Islet of Langerhans (tissue), 1 donor: ENCODE measurements at regions not wholly inside any gene's neighbourhood (a gene's known extent, or its start where the extent isn't known, plus 50 kb on each side); places are given as distances from the start of the nearest gene placed in this dataset.
"Not testable (repeated sequence)": the region's sequence is repeated elsewhere in the genome, so short reads cannot be mapped to it uniquely, and the experiment has no call there.

Experiments
- FAIRE-seq: peaks from one replicate; lab custom pipeline; 2011; peaks lifted over from hg19 to GRCh38; lab: Jason Lieb, UNC

GRCh38 chr2:187686416-187687024 is 132.3 kb upstream of the TFPI start:
- no peak for FAIRE-seq

- FAIRE-seq = no peak
These were observed 133.3 kb upstream of the TFPI start for GRCh38 chr2:187687585-187687984.

- FAIRE-seq = peak; percentile 55
These were observed 135.1 kb upstream of the TFPI start for GRCh38 chr2:187689372-187689771.

- FAIRE-seq = no peak
These were observed 139.7 kb upstream of the TFPI start for GRCh38 chr2:187693923-187694322.

- FAIRE-seq = not testable (repeated sequence)
These were observed 142.4 kb upstream of the TFPI start for GRCh38 chr2:187696644-187697043.

DNA sequence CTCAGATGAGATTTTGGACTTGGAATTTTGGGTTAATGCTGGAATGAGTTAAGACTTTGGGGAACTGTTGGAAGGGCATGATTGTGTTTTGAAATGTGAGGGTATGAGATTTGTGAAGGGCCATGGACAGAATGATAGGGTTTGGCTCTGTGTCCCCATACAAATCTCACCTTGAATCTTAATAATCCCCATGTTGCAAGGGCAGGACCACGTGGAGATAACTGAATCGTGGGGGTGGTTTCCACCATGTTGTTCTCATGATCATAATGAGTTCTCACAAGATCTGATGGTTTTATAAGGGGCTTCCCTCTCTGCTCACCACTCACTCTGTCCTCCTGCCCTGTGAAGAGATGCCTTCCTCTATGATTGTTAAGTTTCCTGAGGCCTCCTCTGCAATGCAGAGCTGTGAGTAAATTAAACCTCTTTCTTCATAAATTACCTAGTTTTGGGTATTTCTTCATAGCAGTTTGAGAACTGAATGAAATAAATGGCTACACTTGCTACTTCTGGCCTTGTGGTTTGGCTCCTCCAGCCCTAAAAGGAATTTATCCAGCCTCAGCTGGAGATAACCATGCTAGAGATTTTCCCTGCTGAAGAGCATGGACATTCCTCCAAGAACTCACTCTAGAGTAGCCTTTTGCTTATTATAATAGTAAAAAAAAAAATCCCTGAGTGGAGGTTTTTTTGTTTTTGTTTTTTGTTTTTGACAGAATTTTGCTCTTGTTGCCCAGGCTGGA is 144.3 kb upstream of the TFPI start:
- no peak for FAIRE-seq

DNA sequence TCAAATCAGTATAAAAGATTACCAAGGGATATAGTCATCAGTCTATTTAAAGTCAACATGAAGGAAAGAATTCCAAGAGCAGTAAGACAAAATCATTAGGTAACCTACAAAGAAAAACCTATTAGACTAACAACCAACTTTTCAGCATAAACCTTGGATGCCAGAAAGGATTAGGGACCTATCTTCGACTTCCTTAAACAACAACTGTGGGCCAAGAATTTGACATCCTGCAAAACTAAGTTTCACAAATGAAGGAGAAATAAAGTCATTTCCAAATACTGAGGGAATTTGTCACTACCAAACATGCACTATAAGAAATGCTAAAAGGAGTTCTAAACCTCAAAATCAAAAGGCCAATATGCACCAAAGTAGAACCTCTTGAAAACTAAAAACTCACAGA is 147.9 kb upstream of the TFPI start:
- FAIRE-seq = no peak

DNA sequence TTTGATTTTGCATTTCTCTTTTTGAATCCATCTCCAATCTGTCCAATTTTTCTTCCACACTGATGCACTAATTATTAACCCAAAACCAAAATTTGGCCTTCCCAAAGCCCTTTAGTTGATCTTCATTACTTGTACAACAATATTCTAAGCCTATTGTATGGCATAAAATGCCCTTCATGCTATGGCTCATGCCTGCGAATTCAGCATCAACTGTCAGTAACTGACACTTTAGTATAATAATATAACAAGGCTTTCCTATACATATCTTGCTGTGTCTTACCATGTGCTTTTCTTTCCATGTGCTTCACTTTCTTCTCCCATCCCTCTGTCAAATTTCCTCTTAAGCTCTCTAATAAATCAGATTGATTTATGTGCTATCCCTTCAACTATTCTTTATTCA is 154.0 kb upstream of the TFPI start:
- FAIRE-seq = no peak

DNA sequence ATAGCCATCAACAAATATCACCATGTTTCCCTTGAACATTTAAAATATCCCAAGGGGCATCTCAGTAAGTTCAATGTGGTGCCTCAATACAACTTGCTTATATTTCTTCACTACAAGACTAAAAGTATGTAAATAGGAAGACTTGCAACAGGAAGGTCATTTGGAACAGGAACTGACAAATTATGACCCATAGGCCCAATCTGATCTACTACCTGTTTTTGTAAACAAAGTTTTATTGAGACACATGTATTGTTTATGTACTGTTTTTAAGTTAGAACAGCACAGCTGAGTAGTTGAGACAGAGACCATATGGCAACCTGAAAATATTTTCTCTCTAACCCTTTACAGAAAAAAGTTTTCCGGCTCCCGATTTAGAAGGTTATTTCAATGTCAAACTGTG is 154.8 kb upstream of the TFPI start:
- no peak for FAIRE-seq

- no peak for FAIRE-seq
These were observed 156.7 kb upstream of the TFPI start for GRCh38 chr2:187710791-187711521.

DNA sequence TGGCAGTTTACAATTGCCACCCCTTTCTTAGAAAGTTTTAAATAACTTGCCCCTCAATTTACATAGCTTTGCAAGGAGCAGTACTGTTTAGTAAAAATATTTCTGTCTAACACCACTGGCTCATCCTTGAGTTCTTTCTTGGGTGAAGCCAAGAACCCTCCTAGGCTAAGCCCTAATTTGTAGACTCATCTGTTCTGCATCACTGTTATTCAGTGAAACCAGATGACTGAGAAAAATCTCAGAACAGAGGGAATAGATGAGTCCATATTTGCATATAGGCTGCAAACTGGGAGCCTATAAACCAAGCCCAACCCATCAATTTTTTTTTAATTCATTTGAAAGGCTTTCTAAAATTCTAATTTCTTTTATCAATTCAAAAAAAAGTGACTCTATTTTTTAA is 161.4 kb upstream of the TFPI start:
- FAIRE-seq = no peak

GRCh38 chr2:187716301-187716700 is 162.1 kb upstream of the TFPI start:
- no peak for FAIRE-seq

DNA sequence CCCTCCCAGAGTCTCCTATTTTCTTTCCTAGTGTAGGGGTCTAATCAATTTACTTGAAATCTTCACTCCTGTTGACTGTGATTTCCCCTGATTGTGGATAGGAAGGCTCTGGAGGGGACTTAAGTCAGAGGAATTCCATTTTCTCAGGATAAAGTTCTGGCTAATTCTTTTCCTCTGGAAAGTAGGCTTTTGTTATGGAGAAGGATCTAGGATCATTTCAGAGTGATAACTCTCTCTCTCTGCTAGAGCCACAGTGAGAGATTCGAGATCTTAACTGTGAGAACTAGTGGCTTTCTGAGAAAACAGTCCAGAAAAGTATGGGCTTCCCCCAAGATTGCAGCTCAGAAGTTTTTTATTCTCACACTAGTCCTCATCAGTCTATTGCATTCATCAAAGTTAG is 163.9 kb upstream of the TFPI start:
- FAIRE-seq = no peak

GRCh38 chr2:187719510-187719909 is 165.3 kb upstream of the TFPI start:
- no peak for FAIRE-seq

DNA sequence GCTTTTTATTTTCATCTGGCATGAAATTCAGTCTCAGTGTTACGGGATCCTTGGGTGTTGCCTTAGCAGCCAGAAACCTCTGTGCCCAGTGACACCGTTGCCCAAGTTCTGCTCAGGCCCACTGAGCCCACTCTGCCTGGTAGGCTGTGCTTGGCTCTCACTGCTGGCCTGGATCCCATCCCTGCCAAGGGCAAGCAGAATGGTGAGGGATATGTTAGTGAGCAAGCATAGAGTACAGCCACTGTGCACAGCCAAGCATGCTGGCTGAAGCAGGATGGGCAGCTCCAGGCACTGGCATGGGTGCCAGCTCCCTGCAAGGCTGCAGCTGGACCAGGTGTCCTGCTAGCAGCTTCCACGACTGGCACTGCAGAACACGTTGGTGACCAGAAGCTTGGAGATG is 194.7 kb upstream of the TFPI start:
- FAIRE-seq = no peak

GRCh38 chr2:187749804-187750431 is 195.7 kb upstream of the TFPI start:
- no peak for FAIRE-seq

- FAIRE-seq = no peak
These were observed 214.8 kb upstream of the TFPI start for GRCh38 chr2:187768995-187769394.

DNA sequence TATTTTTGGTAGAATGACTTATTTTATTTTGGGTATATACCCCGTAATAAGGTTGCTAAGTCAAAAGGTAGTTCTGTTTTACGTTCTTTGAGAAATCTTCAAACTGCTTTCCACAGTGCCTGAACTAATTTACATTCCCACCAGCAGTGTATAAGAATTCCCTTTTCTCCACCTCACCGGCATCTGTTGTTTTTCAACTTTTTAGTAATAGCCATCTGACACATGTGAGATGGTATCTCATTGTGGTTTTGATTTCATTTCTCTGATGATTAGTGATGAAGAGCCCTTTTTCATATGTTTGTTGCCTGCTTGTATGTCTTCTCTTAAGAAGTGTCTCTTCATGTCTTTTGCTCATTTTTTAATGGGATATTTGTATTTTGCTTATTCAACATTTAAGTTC is 215.2 kb upstream of the TFPI start:
- no peak for FAIRE-seq

DNA sequence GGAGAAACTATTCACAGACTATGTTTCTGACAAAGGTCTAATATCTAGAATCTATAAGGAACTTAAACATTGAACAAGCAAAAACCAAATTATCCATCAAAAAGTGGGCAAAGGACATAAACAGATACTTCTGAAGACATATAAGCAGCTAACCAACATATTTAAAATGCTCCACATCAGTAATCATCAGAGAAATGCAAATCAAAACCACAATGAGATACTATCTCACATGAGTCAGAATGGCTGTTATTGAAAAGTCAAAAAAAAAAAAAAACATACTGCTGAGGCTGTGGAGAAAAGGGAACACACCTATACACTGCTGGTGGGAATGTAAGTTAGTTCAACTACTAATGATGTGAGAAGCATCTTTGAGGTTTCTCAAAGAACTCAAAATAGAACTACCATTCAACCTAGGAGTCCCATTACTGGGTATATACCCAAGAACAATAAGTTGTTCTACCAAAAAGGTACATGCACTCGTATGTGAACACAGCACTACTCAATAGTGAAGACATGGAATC is 220.4 kb upstream of the TFPI start:
- FAIRE-seq = no peak

GRCh38 chr2:187775196-187775595 is 221.0 kb upstream of the TFPI start:
- FAIRE-seq = no peak

- FAIRE-seq = no peak
These were observed 221.4 kb upstream of the TFPI start for GRCh38 chr2:187775651-187776050.

- FAIRE-seq = no peak
These were observed 228.1 kb upstream of the TFPI start for GRCh38 chr2:187782301-187782700.

GRCh38 chr2:187783446-187783845 is 229.2 kb upstream of the TFPI start:
- no peak for FAIRE-seq
